Activated naive CD4-positive, alpha-beta T cell treated with anti-CD3 and anti-CD28 coated beads, Interleukin-2, amount 50 U/mL, for 16 hours (primary cell): ENCODE measurements at regions not wholly inside any gene's neighbourhood (a gene's known extent, or its start where the extent isn't known, plus 50 kb on each side); places are given as distances from the start of the nearest gene placed in this dataset.
A peak's percentile ranks its signal among the peaks of the same experiment; 100 is the strongest.
"Not testable (repeated sequence)": the region's sequence is repeated elsewhere in the genome, so short reads cannot be mapped to it uniquely, and the experiment has no call there.

ENCODE experiments used
- DNase-seq: peaks from one replicate; pipeline ENCODE4 v3.0.0-alpha.2; 2020

GRCh38 chr1:201731592-201731991, 97.4 kb upstream of the IPO9 start:
- no peak for DNase-seq

DNA sequence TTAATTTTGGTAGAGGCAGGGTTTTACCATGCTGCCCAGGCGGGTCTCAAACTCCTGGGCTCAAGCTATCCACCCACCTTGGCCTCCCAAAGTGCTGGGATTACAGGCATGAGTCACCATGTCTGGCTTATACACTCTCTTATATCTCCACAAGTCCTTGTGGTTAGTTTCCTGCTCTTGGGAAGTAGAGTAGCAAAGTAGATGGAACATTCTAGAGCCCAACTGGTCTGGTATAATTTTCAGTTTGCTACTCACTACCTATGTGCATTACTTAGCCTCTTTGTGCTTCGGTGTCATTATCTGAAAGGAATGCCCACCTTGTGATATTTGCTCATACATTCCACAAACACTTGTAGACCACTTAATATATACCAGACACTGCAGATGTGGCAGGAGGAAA, 96.6 kb upstream of the IPO9 start:
- no peak for DNase-seq

DNA sequence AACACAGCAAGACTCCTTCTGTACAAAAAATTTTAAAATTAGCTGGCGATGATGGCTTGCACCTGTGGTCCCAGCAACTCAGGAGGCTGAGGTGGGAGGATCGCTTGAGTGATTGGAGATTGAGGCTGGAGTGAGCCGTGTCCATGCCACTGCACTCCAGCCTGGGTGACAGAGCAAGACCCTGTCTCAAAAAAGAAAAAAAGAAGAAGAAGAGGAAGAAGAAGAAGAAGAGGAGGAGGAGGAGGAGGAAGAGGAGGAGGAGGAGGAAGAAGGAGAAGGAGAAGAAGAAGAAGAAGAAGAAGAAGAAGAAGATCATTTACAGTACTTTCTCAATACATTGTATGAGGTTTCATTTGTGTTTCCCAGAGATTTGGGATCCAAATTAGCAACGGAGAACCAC, 94.7 kb upstream of the IPO9 start:
- DNase-seq: not testable (repeated sequence)

DNA sequence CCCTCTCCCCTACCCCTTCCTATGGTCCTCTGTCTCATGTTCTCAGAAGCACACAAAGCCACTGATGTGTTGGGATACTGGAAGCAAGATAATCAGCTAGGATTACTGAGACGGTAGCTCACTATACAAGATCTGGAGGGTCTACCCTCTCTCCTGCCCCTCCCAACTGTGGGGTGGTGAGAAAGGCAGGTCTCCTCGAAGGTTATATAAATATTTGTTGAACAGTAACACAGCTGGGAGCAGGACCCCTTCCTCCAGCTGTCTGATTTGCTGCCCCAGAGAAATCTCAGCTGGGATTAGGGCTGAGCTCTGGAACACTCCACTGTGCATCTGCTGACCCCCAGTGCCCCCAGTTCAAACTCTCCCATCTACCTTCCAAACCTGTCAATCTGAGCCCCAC, 94.2 kb upstream of the IPO9 start:
- no peak for DNase-seq

DNA sequence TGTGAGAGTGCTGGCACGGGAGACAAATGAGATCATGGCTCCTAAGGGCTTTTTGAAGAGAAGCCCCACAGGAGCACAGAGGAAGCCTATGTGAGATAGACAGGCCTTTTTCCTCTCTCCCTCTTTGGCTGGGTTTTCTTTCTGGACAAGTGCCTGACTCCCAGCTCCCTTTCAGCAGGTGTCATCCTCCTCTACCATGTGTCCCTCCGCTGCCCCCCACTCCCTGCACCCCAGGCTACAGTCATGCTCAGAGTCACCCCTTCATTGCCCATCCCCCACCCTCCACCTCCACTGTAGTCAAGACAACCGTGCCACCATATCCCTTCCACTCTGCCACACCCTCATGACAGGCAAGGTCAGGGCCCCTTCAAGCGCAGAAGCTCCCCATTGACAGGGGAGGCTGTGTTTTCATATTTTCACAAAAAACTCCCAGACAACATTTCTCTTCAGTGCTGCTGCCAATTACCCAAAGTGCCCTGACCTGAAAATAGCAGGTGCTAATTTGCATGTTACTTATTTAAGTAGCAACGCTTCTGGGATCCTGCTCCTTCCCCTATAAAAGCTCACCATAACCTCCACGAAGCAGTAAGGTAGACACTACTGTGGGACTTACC, 92.1 kb upstream of the IPO9 start:
- DNase-seq: no peak

- DNase-seq: no peak
Measured at GRCh38 chr1:201737352-201738060, 91.5 kb upstream of the IPO9 start.

DNA sequence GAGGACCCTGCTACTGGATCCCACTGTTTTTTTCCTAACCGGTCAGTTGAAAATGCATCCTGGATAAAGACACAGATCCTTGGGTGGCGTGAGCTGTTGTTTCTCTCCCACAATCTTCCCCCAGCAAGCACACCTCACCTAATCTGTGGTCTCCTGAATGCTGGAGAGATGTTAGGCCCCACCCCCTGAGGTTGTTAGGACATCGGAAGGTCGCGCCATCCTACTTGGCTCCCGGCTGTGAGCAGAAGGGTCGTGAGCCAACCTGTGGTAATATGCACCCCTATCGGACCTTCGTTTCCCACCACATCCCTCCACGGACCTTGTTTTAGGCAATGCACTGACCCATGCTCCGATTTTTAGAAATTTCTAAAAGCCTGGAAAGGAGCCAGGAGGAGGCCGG, 89.9 kb upstream of the IPO9 start:
- no peak for DNase-seq

DNA sequence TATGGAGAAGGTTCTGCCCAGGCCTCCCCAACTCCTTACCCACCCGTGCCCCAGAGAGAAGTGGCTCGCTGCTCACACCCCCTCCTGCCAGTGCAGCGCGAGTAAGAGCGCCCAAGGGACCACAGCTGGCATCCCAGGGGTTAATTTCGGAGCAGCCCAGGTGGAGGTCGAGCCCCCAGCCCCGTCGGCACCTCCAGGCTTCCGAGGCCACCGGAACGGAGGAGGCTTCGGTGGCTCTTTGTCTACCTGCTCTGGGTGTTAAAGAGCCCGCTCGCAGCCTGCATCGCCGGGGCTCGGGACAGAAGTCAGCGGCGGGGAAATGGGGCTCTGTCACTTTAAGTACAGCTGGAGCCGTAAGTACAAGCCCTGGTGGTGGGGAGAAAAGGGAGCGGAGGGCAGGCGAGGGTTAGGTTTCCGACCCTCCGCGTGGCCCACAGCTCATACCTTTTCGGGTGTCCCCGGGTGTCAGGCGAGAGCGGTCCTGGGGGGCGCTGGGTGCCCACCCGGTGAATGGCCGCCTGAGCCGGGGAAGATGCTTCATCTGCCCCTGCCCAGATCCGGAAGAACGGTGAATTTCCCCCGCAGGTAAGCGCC, 89.4 kb upstream of the IPO9 start:
- DNase-seq: peak; percentile 64

GRCh38 chr1:201740086-201740541, 88.8 kb upstream of the IPO9 start:
- DNase-seq: no peak

DNA sequence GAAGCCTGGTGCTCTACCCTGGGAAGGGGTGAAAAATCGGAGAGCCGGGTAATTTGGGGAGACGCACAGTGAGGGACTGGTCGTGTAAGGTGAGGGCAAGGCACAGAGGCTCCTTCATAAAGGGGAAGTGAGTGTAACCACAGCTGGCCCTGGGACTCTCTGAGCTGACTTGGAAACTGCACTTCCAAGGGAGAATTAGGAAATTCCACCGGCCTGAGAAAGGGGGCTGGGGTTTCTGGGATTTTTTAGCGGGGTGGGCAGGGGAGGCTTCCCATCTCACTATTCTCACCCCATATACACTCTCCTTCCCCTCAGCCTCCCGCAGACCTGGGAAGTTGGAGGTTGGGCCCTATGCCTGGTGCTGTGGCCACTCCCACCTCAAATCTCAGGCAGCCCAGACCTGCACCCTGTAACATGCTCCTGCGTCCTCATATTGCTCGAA, 88.3 kb upstream of the IPO9 start:
- no peak for DNase-seq

DNA sequence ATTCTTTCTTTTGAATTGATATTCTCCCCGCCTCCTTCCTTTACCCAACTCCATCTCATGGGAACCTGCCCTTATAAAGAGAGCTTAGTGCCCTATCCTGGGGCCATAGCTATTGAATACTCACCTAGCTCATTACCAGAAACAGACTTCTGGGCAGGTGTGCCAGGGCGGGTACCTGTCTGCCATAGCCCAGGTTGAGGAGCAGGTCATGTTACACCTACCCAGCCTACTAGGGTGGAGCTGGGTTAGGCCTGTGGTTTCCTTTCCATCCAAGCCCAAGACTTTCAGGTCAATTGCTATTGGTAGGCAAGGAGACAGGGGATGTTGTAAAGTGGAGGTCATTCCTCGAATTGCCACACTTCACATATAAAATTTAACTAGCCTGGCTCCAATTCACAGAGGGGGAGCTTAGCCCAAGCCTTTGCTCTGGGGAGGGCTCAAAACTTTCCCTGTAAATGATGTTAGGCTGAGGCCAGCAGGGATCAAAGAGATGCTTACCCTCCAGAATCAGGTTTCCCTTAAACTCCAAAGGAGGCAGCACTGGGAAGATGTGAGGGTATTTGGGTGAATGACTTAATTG, 87.1 kb upstream of the IPO9 start:
- no peak for DNase-seq

DNA sequence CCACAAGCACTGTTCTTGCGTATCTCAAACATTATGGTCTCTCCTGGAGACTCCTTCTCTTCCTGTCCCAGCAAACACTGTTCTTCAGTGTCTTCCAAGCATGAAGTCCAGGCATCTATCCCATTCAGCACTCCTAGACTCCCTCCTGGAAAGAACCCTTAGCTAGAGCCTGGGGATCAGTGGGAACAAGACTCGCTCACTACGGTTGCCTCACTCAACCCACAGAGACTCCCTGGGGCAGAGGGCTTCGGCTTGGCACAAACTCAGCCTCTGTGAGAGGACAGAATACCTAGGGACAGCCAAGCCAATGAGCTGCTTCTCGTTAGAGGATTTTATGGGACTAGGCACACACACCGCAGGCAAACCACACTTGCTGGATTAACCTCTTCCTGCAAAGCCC, 86.5 kb upstream of the IPO9 start:
- no peak for DNase-seq

GRCh38 chr1:201742955-201743805, 85.8 kb upstream of the IPO9 start:
- DNase-seq: no peak

DNA sequence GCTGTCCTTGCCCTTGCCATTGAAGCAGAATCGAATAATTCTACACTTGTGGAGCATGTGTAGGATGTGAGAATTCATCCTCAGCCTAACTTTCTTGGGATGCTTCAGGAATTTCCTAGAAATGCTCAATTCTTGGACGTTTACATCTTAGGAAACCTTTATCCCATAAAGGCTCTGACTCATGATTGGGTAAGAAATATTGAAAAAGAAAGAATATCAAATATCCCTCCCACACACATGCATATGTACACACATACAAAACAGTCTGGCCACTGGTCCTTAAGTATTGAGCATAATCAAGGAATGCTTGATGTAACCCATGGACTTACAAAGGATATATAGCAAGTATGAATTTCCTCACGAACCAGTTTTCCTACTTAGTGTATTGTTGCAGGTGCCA, 83.9 kb upstream of the IPO9 start:
- no peak for DNase-seq

GRCh38 chr1:201746156-201746555, 82.8 kb upstream of the IPO9 start:
- no peak for DNase-seq

DNA sequence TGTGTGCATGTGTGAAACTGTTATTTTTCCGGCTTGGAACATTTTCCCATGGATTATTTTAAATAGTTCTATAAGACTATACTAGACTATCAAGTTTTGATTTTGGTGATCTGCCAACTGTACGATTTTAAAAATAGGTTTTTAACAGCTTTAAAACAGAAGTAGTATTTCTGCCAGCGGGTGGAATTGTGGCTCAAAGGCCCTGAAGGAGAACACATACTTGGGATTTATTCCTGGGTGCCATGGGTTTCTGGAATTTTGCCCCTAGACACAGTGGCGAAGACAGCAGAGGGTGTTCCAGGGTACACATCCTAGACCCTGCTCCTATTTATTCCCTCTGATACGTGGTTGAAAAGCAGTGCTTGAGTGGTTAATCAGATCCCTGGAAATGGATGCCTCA, 81.7 kb upstream of the IPO9 start:
- no peak for DNase-seq

GRCh38 chr1:201748335-201748734, 80.6 kb upstream of the IPO9 start:
- no peak for DNase-seq

- no peak for DNase-seq
Measured at GRCh38 chr1:201749059-201749690, 79.8 kb upstream of the IPO9 start.

GRCh38 chr1:201750120-201750519, 78.8 kb upstream of the IPO9 start:
- DNase-seq: no peak

GRCh38 chr1:201750934-201751333, 78.0 kb upstream of the IPO9 start:
- DNase-seq: no peak

GRCh38 chr1:201751872-201752271, 77.1 kb upstream of the IPO9 start:
- DNase-seq: no peak

DNA sequence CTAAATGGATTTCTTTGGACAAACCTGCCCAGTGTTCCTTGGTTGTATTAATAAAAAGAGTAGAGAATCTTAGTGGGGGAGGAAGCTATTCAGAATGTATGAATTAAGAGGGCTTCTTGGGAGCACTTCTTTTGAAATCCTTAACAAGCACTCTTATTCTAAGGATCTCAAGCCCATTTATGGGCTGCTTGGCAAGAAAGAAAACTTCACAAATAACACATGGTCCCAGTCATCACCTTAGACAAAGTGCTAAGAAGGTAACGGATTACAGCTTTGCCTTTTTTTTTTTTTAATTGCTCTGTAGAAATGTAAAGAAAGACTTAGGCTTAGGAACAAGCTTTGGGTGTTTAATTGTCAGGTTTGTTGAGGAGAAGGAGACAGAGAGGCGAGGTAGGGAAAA, 76.6 kb upstream of the IPO9 start:
- no peak for DNase-seq

GRCh38 chr1:201753492-201753891, 75.5 kb upstream of the IPO9 start:
- DNase-seq: no peak
